ENCODE measurements at regions not wholly inside any gene's neighbourhood (a gene's known extent, or its start where the extent isn't known, plus 50 kb on each side); places are given as distances from the start of the nearest gene placed in this dataset.
A peak's percentile ranks its signal among the peaks of the same experiment; 100 is the strongest.

DNA sequence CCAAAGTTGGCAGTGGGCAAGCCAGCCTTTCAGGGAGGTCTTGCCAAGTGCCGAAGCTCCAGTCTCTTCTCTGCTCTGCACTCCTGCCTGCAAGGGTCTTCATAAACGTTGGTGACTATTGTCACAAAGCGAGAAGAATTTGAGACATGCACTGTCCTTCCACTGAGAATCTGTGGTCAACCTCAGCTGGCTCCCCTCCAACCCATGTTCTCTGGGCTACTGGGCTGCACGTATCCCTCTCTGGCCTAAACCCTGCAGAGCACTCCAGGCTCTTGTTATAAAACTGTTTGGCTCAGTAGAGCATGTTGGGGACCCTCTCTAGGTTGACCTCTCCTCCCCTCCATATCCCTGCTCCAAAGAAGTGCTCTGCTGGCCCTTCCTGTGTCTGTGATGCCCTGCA, 260.4 kb upstream of the NFE2L3 start:
- H3K4me3 ChIP-seq (replicated peaks in 1 of 4; ENCODE audit: control extremely low read depth in 1 of 4, insufficient read depth in 1 of 4, low read depth in 3 of 4, low read length in 4 of 4), result no peak overlapping the region
- no peaks in the 10 kb centered on the region for H4K20me1 ChIP-seq (ENCODE audit: control insufficient read depth, extremely low read depth, insufficient read depth, low read length)
- peaks cover 3% of the 10 kb centered on the region for H3K4me1 ChIP-seq (ENCODE audit: control insufficient read depth, extremely low read depth, insufficient read depth, low read length)
- DNase-seq (ENCODE audit: low read depth in 2 of 2), result no peak
- H3K27me3 ChIP-seq (ENCODE audit: control insufficient read depth, insufficient read depth, low read length), result peaks cover 3% of the 10 kb centered on the region
- H3K36me3 ChIP-seq (ENCODE audit: control insufficient read depth, insufficient read depth, low read length), result no peaks in the 10 kb centered on the region
- H3K9ac ChIP-seq (ENCODE audit: insufficient read depth, low read length), result no peak overlapping the region
- no peak for TF ChIP-seq EZH2 (IDR thresholded peaks at IDR 0.05; ENCODE audit: low read length, missing control alignments)
- TF ChIP-seq, protein P1, sequence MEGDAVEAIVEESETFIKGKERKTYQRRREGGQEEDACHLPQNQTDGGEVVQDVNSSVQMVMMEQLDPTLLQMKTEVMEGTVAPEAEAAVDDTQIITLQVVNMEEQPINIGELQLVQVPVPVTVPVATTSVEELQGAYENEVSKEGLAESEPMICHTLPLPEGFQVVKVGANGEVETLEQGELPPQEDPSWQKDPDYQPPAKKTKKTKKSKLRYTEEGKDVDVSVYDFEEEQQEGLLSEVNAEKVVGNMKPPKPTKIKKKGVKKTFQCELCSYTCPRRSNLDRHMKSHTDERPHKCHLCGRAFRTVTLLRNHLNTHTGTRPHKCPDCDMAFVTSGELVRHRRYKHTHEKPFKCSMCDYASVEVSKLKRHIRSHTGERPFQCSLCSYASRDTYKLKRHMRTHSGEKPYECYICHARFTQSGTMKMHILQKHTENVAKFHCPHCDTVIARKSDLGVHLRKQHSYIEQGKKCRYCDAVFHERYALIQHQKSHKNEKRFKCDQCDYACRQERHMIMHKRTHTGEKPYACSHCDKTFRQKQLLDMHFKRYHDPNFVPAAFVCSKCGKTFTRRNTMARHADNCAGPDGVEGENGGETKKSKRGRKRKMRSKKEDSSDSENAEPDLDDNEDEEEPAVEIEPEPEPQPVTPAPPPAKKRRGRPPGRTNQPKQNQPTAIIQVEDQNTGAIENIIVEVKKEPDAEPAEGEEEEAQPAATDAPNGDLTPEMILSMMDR (conservative IDR thresholded peaks at IDR 0.05 in 1 of 2, IDR thresholded peaks at IDR 0.05 in 1 of 2; ENCODE audit: low read depth in 1 of 2, low read length in 2 of 2), result no peak
- H2AFZ ChIP-seq (ENCODE audit: low read length), result no peak overlapping the region
- H3K4me2 ChIP-seq (ENCODE audit: extremely low read depth, insufficient read depth, low read length), result no peak overlapping the region
- H3K27ac ChIP-seq (ENCODE audit: insufficient read depth, low read length), result no peak overlapping the region
- H3K9me3 ChIP-seq (ENCODE audit: control insufficient read depth, insufficient read depth, low read depth, low read length), result no peaks in the 10 kb centered on the region
- no peaks in the 10 kb centered on the region for H3K79me2 ChIP-seq (ENCODE audit: control insufficient read depth, insufficient read depth, low read length)

DNA sequence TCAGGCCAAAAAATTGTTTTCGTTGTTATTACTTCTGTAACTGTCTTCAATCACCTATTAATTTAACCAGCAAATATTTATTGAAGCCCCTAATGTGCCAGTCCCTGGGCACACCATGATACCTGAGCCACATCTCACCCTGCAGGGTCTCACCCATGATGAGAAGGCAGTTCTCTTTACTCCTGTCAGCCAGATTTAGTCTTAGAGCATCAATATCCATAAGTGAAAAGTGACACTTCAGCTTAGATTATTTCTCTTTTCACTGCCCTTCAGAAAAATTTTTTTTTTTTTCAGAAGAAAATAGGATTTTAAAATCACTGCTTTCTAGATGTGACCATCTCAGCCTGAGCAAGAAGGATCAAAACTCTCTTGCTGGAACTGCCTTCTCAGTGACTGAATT, 258.6 kb upstream of the NFE2L3 start:
- Histone ChIP-seq H3K36me3 (ENCODE audit: control insufficient read depth, insufficient read depth, low read length) (no peaks in the 10 kb centered on the region), H3K9ac (ENCODE audit: insufficient read depth, low read length) (no peak overlapping the region), H3K27ac (ENCODE audit: insufficient read depth, low read length) (no peak overlapping the region), H3K9me3 (ENCODE audit: control insufficient read depth, insufficient read depth, low read depth, low read length) (no peaks in the 10 kb centered on the region), H3K4me3 (replicated peaks in 1 of 4; ENCODE audit: control extremely low read depth in 1 of 4, insufficient read depth in 1 of 4, low read depth in 3 of 4, low read length in 4 of 4) (peak overlapping the region in 3 of 4 experiments; percentile 54 to 82 (median 61)), H3K4me2 (ENCODE audit: extremely low read depth, insufficient read depth, low read length) (no peak overlapping the region), H2AFZ (ENCODE audit: low read length) (peak overlapping the region; percentile 98), H3K79me2 (ENCODE audit: control insufficient read depth, insufficient read depth, low read length) (no peaks in the 10 kb centered on the region), H4K20me1 (ENCODE audit: control insufficient read depth, extremely low read depth, insufficient read depth, low read length) (no peaks in the 10 kb centered on the region), H3K4me1 (ENCODE audit: control insufficient read depth, extremely low read depth, insufficient read depth, low read length) (peaks cover 3% of the 10 kb centered on the region), H3K27me3 (ENCODE audit: control insufficient read depth, insufficient read depth, low read length) (peaks cover 3% of the 10 kb centered on the region)
- no peak for DNase-seq (ENCODE audit: low read depth in 2 of 2)
- TF ChIP-seq, protein P1 (conservative IDR thresholded peaks at IDR 0.05 in 1 of 2, IDR thresholded peaks at IDR 0.05 in 1 of 2; ENCODE audit: low read depth in 1 of 2, low read length in 2 of 2), result no peak
- no peak for TF ChIP-seq EZH2 (IDR thresholded peaks at IDR 0.05; ENCODE audit: low read length, missing control alignments)

DNA sequence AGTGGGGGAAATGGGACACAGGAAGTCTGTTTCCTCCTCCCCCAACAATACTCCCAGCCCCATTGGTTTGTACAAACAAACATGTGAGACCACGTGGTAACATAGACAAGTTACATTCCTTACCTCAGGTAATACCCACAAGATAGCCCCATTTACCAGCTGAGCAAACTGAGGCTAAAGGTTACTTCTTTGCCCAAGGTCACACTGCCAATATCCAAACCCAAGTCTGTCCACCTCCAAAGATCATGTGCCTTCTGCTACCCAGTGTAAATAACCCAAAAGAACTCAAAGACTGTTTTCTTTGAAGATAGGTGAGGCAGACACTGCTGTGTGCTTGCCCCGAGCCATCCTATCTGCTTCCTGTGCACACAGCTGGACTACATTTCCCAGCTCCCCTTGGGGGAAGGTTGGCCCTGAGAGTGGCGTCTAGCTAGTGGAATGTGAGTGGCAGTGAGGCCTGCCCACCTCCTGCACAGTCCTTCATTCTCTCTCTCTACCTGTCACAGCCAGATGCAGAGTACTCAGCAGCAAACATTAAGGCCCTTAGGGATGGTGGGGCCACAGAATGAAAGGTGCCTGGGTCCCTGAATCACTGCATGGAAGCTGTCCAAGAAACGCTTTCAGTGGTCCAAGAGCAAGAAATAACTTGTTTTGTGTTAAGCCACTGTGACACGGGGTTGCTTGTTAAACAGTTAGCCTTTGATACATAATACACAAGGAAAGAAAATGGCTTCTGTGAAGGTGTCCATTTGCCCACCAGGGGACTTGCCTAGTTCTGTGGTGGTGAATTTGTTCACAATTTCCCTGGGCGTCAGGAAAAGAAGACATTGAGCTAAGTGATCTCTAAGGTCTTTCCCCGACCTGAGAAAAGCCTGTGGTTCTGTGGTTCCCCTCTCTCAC, 257.7 kb upstream of the NFE2L3 start:
- Histone ChIP-seq H3K9ac (ENCODE audit: insufficient read depth, low read length) (no peak overlapping the region), H2AFZ (ENCODE audit: low read length) (no peak overlapping the region)
- TF ChIP-seq, protein P1 (conservative IDR thresholded peaks at IDR 0.05 in 1 of 2, IDR thresholded peaks at IDR 0.05 in 1 of 2; ENCODE audit: low read depth in 1 of 2, low read length in 2 of 2), result no peak
- TF ChIP-seq EZH2 (IDR thresholded peaks at IDR 0.05; ENCODE audit: low read length, missing control alignments), result no peak

More for the DNA sequence above, 257.7 kb upstream of the NFE2L3 start:
- Histone ChIP-seq H3K9me3 (ENCODE audit: control insufficient read depth, insufficient read depth, low read depth, low read length) (no peaks in the 10 kb centered on the region), H3K27ac (ENCODE audit: insufficient read depth, low read length) (no peak overlapping the region), H3K4me1 (ENCODE audit: control insufficient read depth, extremely low read depth, insufficient read depth, low read length) (peaks cover 3% of the 10 kb centered on the region), H3K79me2 (ENCODE audit: control insufficient read depth, insufficient read depth, low read length) (no peaks in the 10 kb centered on the region), H3K27me3 (ENCODE audit: control insufficient read depth, insufficient read depth, low read length) (peaks cover 7% of the 10 kb centered on the region), H3K4me2 (ENCODE audit: extremely low read depth, insufficient read depth, low read length) (no peak overlapping the region), H3K4me3 (replicated peaks in 1 of 4; ENCODE audit: control extremely low read depth in 1 of 4, insufficient read depth in 1 of 4, low read depth in 3 of 4, low read length in 4 of 4) (no peak overlapping the region), H4K20me1 (ENCODE audit: control insufficient read depth, extremely low read depth, insufficient read depth, low read length) (no peaks in the 10 kb centered on the region), H3K36me3 (ENCODE audit: control insufficient read depth, insufficient read depth, low read length) (no peaks in the 10 kb centered on the region)
- no peak for DNase-seq (ENCODE audit: low read depth in 2 of 2)
